Thoracic aorta (tissue), 2 donors: ENCODE measurements at regions not wholly inside any gene's neighbourhood (a gene's known extent, or its start where the extent isn't known, plus 50 kb on each side); places are given as distances from the start of the nearest gene placed in this dataset.

Source experiments
- ATAC-seq: fragments of 150-250 bp; one replicate; pipeline ENCODE4 v1.8.0; 2017; ENCODE audit warnings: low read depth; ENCODE audit not compliant: insufficient number of reproducible peaks, low FRiP score
- DNase-seq: peaks from one replicate; pipeline ENCODE4 v3.0.0-alpha.2; 2020; ENCODE audit warnings: low spot score
- H3K27ac ChIP-seq, 2 donors: fragments of 200-600 bp; sonication (generic); 1 replicate in 1 of 2; 2 replicates in 1 of 2; pipeline ENCODE4 v1.5.1; 2016; ENCODE audit warnings: mild to moderate bottlenecking in 2 of 2, moderate library complexity in 2 of 2
- H3K27me3 ChIP-seq: fragments of 200-600 bp; sonication (generic); replicated peaks from 2 replicates; pipeline ENCODE4 v1.6.0; 2016; ENCODE audit warnings: mild to moderate bottlenecking; ENCODE audit not compliant: insufficient read depth
- H3K36me3 ChIP-seq: fragments of 200-600 bp; sonication (generic); one replicate; pipeline ENCODE4 v1.5.1; 2016
- H3K4me1 ChIP-seq, 2 donors: fragments of 200-600 bp; sonication (generic); 1 replicate in 1 of 2; 2 replicates in 1 of 2; pipeline versions ENCODE4 v1.5.1 to v1.6.0; 2016; ENCODE audit warnings: low read depth in 2 of 2, mild to moderate bottlenecking in 1 of 2; ENCODE audit not compliant: control insufficient read depth in 1 of 2
- H3K4me3 ChIP-seq: fragments of 200-600 bp; sonication (generic); 2 replicates; pipeline ENCODE4 v1.5.1; 2016; ENCODE audit warnings: mild to moderate bottlenecking
- H3K9me3 ChIP-seq: fragments of 200-600 bp; sonication (generic); 2 replicates; pipeline ENCODE4 v1.5.1; 2016
- TF ChIP-seq, protein P1 (sequence below): fragments of 200-600 bp; sonication (generic); IDR thresholded peaks from one replicate; pipeline ENCODE4 v1.5.1; 2019; ENCODE audit warnings: antibody characterized with exemption

DNA sequence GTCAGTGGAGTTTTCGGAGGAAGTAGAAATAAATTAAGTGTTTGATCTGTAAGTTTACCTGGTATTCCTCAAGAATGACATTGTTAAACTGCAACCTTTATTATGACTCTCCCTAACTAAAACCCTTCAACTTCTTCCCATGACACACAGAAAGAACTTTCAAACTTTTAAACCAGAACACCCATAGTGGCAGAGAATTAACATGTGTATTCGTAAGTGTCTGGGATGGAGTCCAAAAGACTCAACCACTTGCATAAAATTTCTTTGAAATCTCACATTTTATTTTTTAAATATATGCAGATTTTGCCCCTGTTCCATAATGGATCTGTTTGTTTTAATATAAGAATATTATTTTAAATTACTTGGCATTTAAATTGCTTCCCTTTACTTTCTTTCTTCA, 54.6 kb upstream of the PLXNA4 start:
- H3K27ac ChIP-seq = no peak overlapping the region
- H3K4me3 ChIP-seq = no peak overlapping the region
- no peaks in the 10 kb centered on the region for H3K9me3 ChIP-seq
- no peaks in the 10 kb centered on the region for H3K36me3 ChIP-seq
- no peaks in the 10 kb centered on the region for H3K4me1 ChIP-seq
- H3K27me3 ChIP-seq = no peaks in the 10 kb centered on the region
- no peak for DNase-seq
- ATAC-seq = no peak
- TF ChIP-seq, protein P1, sequence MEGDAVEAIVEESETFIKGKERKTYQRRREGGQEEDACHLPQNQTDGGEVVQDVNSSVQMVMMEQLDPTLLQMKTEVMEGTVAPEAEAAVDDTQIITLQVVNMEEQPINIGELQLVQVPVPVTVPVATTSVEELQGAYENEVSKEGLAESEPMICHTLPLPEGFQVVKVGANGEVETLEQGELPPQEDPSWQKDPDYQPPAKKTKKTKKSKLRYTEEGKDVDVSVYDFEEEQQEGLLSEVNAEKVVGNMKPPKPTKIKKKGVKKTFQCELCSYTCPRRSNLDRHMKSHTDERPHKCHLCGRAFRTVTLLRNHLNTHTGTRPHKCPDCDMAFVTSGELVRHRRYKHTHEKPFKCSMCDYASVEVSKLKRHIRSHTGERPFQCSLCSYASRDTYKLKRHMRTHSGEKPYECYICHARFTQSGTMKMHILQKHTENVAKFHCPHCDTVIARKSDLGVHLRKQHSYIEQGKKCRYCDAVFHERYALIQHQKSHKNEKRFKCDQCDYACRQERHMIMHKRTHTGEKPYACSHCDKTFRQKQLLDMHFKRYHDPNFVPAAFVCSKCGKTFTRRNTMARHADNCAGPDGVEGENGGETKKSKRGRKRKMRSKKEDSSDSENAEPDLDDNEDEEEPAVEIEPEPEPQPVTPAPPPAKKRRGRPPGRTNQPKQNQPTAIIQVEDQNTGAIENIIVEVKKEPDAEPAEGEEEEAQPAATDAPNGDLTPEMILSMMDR = no peak
